ENCODE measurements at regions not wholly inside any gene's neighbourhood (a gene's known extent, or its start where the extent isn't known, plus 50 kb on each side); places are given as distances from the start of the nearest gene placed in this dataset.

- TF ChIP-seq CTCF (conservative IDR thresholded peaks at IDR 0.05; ENCODE audit: low read depth in 2 of 2), result no peak
- TF ChIP-seq POLR2AphosphoS5 (IDR thresholded peaks at IDR 0.05; ENCODE audit: low read depth), result no peak
- no peak for TF ChIP-seq ETS1 (IDR thresholded peaks at IDR 0.05)
- TF ChIP-seq EZH2phosphoT487 (IDR thresholded peaks at IDR 0.05; ENCODE audit: unreplicated experiment), result no peak
- TF ChIP-seq EZH2 (IDR thresholded peaks at IDR 0.05; ENCODE audit: low read depth, unreplicated experiment), result no peak
- TF ChIP-seq CREB1 (CRISPR knock-in tag; IDR thresholded peaks at IDR 0.05; ENCODE audit: low read depth), result no peak
Observed at GRCh38 chr21:25280061-25280460, 327.2 kb downstream of the MRPL39 start.

Data from GM23338 (cell line).